GM18873 (cell line): ENCODE measurements at regions not wholly inside any gene's neighbourhood (a gene's known extent, or its start where the extent isn't known, plus 50 kb on each side); places are given as distances from the start of the nearest gene placed in this dataset.
"Not testable (repeated sequence)": the region's sequence is repeated elsewhere in the genome, so short reads cannot be mapped to it uniquely, and the experiment has no call there.

Source experiments
- ATAC-seq: cut with Tn5 transposase; IDR thresholded peaks from one replicate; pipeline ENCODE4 v1.9.1; 2021; ENCODE audit warnings: mild to moderate bottlenecking, moderate library complexity, moderate number of reproducible peaks; ENCODE audit not compliant: unreplicated experiment, low FRiP score

DNA sequence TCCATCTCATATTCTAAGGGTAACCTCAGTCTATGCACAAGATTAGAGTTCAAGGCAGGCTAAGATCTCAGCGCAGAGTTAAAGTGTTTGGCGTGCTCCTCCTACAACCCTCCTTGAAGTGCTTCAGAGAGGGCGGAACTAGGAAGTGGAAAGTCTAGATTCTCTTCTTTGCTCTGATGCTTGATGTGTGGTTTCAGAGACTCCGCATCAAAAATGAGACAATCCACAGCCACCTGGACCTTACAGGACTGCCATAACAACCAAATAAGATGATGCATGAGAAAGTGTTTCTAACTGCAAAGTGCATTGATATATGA, 161.3 kb upstream of the ATP11B start:
- no peak for ATAC-seq

DNA sequence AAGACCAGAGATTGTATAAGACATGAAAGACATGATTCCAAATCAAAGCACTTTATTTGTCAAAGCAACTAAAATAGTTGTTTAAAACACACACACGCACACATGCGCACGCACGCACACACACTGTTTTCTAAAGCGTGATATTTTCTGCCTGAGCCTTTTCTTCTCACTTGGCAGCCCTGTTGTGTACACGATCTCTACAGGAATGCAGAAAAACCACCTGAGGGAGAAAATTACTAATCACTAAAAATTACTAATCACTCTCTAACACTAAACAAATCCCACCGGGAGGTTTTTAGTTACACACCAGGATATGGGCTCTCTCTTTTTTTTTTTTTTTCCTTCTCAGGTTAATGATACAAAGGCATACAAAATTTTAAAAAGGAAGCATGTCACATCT, 160.1 kb upstream of the ATP11B start:
- no peak for ATAC-seq

DNA sequence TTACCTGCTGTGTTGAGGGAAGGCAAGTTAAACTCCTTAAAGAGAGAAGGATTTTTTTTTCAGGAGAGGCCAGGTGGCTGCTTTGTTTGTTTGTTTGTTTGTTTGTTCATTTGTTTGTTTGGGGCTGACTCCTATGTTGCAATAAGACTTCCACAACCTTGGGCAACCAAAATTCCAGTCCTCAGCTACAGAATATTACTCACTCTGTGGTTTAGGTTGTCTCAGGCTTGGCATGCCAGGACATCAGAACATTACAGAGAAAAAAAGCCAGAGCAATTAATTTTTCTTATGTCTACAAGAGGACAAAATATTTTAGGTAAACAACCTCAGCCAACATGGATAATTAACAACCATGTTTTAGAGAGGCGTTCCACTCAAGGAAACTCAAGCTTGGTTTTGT, 156.7 kb upstream of the ATP11B start:
- ATAC-seq = no peak

DNA sequence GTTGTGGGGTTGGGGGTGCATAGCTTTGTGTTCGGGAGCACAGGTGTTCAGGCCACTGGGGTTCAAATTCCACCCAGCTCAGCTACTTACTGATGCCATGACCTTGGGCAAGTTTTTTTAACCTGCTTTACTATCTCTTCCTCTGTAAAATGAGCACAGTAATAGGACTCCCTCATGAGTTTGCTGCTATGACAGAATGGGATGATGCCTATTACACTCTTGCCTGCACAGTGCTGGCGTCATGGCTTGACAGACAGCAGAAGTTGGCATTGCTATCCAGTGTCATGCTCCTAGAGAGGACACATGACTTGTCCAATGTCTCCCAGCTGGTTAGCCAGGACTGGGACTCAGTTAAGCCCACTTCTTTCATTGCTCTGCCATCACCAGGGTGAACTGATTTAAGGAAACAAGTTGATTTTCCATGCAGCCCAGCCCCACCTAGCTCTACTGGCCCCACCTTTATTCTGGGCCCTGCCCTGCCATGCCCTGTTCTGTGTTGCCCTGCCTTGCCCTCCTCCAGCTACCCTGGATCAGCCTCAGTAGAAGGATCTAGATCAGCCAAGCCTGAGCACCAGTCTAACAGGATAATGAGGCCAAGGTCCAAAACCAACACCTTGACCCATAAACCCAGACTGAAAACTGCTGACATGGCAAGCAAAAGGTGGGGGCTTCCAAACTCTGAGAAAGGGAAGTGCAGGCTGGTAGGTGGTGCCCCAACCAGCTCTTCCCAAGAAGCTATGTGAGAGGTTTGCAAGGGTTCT, 155.8 kb upstream of the ATP11B start:
- ATAC-seq = no peak

DNA sequence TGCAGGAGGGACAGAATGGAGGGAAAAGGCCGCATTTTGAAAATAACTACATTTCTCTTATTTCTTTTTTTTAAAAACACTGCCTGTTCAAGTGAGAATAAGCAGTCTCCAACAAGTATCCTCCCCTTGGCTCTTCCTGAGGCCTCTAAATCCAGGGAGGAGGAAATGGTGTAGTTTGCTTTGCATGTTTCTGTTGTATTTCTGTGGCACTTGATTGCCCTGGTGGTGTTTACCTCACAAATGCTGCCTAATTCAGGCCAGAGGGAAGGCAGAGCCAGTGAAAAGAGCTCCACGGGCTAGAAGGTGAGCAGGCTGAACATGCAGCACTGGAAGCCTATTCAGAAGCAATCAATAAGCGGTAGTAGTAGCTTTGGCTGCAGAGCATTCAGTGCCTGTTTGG, 149.3 kb upstream of the ATP11B start:
- ATAC-seq = no peak

DNA sequence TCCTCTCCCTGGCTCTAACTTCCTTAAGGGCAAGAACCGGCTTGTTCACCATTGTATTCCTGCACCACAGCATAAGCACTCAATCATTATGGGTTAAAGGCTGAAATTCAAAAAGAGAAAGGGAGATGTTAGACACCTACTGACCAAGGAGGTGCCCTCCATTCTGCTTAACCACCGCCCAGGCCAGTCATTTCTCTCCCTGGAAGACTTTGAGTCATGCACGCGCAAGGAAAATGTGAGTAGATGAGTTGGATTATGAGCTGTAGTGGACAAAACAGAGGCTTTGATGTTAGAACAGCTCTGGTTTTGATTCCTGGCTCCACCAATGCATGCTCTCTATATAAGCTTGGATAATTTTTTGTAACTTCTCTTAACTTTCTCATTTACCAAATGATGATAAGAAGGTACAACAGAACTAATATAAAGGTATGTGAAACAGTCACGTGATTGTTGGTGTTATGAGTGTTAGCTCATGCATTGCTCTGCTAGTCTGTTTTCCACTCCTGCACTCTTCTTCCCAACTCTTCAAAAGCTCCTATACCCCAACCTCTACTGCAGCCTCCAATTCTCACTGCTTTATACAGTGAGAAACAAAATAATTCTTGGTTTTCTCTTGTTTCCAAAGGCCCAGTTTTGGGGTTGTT, 148.4 kb upstream of the ATP11B start:
- no peak for ATAC-seq

DNA sequence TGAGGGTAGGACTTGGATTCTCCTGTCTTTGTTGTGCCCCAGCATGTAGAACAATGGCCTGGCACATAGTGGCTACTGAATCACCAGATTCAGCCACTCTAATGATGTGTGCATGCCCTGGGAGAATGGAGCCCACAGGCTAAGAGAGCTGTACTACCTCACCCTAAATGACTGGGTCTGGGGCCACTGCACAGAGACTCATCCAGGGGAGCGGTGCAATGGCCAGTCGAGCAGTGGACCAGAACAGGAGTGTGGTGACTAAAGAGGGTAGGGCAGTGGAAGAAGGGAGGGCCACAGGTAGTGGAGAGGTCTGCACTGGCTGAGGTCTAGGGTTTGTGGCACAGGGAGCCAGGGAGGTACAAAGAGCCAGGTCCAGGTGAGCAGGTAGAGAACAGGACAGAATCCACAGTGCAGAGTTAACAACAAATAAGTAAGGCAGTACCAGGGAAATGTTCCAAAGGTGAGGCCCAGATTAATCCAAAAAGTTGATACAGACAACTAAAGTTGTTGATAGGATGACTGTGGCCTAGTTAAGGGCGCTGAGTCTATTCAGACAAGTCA, 142.7 kb upstream of the ATP11B start:
- ATAC-seq = no peak

DNA sequence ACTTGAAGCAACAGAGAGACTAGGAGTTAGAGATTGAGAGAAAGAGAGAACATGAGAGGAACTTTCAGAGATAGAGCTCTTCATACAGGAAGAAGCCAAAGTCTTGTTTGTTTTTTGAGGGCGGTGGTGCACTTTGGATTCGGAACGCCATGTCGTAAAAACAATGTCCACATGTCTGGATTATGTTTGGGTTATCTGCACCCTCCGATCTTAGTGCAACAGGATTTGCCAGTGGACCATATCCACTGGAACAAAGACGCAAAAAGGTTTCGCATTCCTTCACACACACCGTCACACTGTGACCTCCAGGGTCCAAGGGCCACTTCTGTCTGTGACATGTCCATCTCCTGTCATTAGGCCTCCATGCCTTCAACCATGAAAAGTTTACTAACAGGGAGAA, 141.8 kb upstream of the ATP11B start:
- ATAC-seq = no peak

DNA sequence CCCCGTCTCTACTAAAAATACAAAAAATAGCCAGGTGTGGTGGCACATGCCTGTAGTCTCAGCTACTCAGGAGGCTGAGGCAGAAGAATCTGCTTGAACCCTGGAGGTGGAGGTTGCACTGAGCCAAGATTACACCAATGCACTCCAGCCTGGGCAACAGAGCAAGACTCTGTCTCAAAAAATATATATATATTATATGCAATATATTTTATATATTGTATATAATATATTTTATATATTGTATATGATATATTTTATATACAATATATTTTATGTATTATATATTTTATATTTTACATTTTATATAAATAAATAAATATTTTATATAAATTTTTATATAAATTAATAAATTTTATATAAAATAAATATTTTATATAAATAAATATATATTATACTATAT, 140.2 kb upstream of the ATP11B start:
- not testable (repeated sequence) for ATAC-seq

DNA sequence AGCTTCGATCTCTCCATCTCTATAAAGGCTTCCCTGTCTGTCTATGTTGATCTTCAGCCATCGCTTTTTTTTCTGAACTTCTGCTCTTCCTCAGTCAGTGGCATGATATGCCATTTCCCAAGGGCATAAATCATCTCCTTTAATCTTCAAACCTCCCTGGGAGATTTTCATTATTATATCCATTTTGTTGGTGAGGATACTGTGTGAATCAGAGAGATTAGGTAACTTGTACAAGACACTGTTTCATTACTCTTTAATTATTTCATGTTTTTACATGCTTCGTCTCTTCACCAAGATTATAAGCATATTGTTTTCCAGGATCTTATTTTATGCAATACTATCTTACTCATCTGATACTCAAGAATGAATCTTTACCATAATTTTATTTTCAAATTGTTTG, 124.8 kb upstream of the ATP11B start:
- ATAC-seq = no peak

DNA sequence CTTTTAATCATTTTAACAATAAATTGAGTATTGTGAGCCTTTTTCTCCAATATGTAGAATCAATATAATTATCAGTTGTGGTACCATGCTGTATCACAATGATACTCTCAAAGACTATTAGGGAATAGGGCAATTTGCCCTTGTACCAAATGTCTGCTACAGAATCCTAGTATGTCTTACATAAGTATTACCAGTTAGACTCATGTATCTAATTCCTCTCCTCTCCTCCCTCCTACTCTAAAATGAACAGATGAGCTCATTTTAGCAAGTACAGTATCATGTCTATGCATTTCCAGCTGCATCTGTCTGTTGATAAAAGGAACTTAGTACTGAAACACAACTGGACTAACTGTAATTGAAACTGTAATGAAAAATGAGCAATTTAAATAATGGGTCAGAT, 124.3 kb upstream of the ATP11B start:
- ATAC-seq = no peak

DNA sequence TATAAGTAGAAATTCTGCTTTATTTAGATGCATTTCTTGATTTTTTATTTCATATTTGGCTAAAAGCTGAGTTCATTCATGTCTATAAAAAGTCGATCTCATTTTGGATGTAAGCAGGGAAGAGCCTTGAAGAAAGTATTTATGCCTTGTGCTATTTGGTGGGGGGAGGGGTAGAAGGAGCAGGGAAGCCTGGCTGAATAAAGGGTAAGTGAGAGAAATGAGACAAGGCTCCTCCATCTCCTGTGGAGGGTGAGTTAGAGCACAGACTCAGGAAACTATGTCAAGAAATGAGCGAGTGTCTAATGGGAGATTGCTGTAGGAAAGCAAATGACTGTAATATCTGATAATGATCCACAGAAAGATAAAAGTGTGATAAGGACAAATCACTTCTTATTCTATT, 121.8 kb upstream of the ATP11B start:
- ATAC-seq = no peak

DNA sequence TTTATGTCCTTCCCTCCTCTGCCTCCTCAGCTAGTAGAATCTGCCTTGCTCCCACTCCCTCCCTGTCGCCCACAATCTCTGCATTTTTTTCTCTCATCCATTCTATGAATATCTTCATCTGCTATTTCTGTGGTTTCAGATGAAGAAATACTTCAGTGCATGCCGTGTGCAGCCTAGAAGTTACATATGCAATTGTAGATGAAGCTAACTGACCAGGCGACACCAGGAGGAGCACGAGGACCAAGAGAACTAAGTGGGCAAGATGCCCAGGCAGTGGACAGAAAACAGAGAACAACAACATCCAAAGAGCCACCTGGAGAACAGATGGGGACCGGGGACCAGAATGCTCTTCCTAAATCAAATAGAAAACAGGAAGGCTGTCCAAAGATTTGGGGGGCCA, 121.4 kb upstream of the ATP11B start:
- no peak for ATAC-seq

DNA sequence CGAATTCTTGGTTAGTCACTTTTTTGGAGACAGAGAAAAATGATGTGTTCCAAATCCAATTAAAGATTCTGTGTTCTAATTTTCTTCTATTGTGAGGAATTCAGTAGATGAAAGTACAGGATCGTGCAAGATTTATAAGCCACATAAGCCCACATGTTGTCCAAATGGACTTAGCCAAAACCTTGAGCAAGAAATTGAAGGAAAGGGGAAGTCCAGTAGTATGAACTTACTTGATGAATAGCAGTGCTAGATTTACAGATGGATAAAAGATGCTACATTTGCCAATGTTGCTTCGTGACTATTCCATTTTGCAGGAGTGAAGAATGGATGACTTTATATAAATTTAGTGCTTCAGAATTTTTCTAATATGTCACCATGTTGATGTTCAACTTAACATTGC, 120.0 kb upstream of the ATP11B start:
- no peak for ATAC-seq

DNA sequence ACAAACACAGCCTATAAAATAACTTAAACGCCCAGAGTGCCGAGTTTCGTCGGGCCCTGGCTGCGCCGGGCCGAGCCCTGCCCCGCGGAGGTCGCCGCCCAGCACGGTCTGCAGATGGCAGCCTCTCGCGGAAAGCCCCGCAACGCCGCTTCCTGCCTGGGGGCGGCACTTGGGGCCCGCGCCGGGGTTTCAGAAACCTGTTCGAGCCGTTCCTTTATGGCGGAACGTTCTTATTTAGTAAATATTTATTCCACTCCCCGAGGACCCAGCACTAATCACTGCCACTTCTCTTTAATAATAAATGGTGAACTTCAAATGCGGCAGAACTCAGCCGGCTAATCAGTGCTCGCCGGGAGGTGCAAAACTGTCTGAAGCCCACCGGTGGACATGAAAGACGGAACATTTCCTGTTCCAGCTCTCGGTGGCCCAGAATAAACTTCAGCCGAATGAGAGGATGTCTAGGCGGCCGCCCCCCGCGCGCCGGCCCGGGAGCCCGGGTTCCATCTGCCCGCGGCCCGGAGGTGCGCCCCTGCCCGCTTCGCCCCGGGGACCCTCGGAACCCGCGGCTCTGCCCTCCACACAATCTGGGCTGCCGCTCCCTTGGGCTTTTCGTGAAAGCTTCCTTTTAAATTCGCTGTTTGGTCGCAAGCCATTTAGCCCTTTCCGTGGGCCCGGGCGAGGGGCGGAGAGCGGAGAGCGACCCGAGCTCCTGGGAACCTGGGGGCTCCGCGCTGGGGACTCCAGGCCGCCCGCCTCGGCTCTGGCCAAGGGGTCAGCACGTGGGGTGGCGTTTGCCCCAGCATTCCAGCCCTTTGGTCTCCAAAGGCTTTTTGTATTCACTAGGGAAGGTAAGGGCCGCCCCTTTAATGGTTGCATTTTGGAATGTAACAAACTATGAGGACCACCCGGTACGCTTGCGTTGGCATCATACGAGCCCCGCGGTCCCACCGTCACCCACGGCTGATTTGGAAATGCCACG, 110.8 kb upstream of the ATP11B start:
- ATAC-seq = peak; percentile 84

DNA sequence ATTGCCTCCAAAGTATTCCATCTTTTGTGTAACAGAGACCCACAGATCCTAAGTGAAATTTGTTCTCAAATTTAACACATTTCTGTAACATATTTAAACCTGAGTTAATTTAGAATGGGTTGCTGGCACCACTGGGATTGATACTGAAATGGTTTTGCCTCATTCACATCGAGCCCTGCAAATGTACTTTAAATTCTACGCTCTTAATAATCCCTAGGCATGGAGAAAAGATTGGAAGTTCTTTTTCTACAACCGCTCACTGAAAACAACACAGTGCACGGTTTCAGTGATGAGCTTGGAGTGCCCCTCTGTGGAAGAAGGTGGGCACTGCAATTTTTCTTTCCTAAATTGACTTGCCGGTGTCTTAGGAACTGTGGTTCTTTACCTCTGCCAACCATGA, 109.9 kb upstream of the ATP11B start:
- peak; percentile 75 for ATAC-seq

DNA sequence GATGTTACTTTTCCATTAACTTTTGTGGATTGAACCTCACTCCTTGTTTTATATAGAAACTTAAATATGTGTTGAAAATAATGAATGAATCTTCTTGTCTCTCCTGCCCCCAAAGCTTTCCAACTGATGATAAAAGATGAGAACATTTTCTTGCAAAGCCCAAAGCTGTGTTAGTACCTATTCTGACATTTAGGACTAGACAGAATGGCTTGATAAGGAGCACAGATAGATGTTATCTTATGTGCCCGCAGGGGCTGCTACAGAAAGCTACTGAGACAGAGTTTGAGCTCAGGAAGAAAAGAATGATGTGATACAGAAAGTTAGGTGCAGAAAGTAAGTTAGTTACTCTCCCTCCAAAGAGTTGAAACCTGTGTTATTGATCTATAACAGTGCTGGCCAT, 109.4 kb upstream of the ATP11B start:
- peak; percentile 10 for ATAC-seq

DNA sequence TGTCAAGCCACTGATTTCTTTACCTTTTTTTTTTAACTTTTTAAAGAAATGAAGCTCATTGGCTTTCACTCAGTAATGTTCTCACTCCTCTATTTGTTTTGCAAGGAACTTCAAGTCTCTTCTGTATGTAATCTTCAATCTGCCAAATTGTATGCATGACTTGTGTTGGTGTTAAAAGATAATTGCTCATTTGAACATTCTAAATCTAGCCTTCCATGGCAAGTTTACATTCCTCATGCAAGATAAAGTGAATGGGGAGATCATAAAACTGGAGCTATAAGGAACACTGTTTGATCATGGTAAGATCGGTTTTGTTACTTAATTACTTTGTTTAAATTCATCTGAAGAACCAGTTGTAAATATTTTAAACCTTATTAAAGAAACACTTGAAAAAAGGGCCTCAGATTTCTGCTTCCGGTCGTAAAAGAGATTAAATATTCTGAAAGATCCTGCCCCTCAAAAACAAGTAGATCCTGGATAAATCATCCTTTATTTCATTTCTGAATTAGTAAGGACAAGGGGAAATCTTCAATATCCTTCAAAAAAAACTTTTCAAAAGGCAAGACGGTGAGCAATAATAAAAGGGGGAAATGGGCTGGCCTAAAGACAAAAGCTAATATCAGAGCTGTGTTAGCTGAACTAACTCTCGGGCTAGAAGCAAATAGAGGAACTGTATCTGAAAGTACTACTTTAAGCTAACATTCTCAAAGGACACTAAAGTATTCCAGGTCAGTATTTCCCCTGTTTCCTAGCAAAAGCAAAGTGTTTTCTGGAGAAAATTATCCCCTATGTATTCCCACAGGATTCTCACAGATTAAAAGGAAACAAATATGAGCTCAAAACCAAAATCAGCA, 107.0 kb upstream of the ATP11B start:
- no peak for ATAC-seq

DNA sequence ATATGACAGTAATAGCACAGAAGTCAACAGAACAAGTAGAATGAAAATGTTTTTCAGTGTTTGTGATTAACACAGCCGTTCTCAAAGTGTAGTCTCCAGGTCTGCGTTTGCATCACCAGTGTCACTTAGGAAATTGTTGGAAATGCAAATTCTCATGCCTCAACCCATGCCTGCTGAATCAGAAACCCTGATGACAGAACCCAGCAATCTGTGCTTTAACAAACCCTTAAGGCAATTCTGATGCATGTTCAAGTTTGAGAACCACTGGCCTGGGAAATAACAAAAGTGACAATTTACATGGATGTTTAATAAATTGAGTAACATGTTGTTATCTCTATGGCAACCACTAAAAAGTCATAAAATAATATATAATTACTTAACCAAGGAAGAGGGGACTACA, 103.1 kb upstream of the ATP11B start:
- no peak for ATAC-seq

DNA sequence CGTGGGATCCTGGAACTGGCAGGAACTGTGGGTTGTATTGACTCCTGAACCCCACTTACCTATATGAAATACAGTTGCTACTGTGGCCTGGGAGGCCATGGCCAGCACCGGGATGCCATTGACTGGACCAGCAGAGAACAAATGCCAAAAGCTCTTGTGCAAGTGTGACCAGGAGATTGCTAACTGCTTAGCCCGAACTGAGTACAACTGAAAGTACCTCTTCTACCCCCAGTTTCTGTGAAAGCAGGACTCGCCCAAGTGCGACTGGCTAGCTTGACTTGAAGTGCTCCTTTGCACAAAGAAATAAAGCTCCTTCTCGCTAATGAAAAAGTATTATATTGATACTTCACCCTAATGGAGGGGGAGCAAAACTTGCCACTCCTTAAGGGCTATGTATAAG, 101.3 kb upstream of the ATP11B start:
- no peak for ATAC-seq
